HepG2 (cell line): ENCODE measurements at regions not wholly inside any gene's neighbourhood (a gene's known extent, or its start where the extent isn't known, plus 50 kb on each side); places are given as distances from the start of the nearest gene placed in this dataset.

Experiments used
- ATAC-seq: fragments of 200-7000 bp; cut with Tn5 transposase; 3 replicates; pipeline ENCODE4 v1.9.1; 2020; ENCODE audit warnings: mild to moderate bottlenecking, moderate library complexity
- BruUV-seq: library from RNA; stranded (reverse); fragments of 400-500 nt; replicated peaks from 2 replicates; lab custom pipeline; 2021; lab: Mats Ljungman, UMichigan
- CTCF ChIA-PET: fragments of 300-600 bp; formaldehyde crosslinking; extraction: SDS; loops from one replicate; lab custom pipeline; 2021; ENCODE audit warnings: low total read pairs, inconsistent platforms, low intra/inter-chr PET ratio; lab: Yijun Ruan, JAX
- POLR2A ChIA-PET: fragments of 350-600 bp; sonication (Branson Sonifier 250); formaldehyde crosslinking; loops from one replicate; lab custom pipeline; 2020; ENCODE audit warnings: antibody characterized with exemption, inconsistent platforms; lab: Yijun Ruan, JAX
- DNase-seq: peaks from one replicate; pipeline ENCODE4 v3.0.0-alpha.2; 2015; ENCODE audit warnings: low spot score
- FAIRE-seq: peaks from 3 replicates; lab custom pipeline; 2011; peaks lifted over from hg19 to GRCh38; lab: Jason Lieb, UNC
- H2AFZ ChIP-seq: one replicate; pipeline ENCODE4 v1.6.1; 2011; ENCODE audit warnings: low read length, inconsistent platforms
- H3K27ac ChIP-seq: fragments of 300-600 bp; 3 replicates; pipeline ENCODE4 v1.8.0; 2011; ENCODE audit warnings: mixed run types, mild to moderate bottlenecking, mixed read lengths, low read length, inconsistent platforms; ENCODE audit not compliant: insufficient read depth; ENCODE audit errors: extremely low read length
- H3K27me3 ChIP-seq, 2 experiments: fragments of 200-600 bp in 1 of 2; 2 replicates in 1 of 2; 3 replicates in 1 of 2; pipeline versions ENCODE4 v1.6.0 to v1.8.0; 2011; ENCODE audit warnings: low read length in 2 of 2, mild to moderate bottlenecking in 2 of 2, moderate library complexity in 2 of 2, inconsistent platforms in 1 of 2; ENCODE audit not compliant: insufficient read depth in 2 of 2, control insufficient read depth in 1 of 2
- H3K36me3 ChIP-seq, 2 experiments: fragments of 200-600 bp in 1 of 2; replicated peaks in 1 of 2; 2 replicates in 1 of 2; 3 replicates in 1 of 2; pipeline versions ENCODE4 v1.5.1 to v1.8.0; 2011; ENCODE audit warnings: low read length in 2 of 2, inconsistent platforms in 1 of 2; ENCODE audit not compliant: insufficient read depth in 2 of 2, control insufficient read depth in 1 of 2
- H3K4me1 ChIP-seq: 2 replicates; pipeline ENCODE4 v1.5.1; 2012; ENCODE audit warnings: low read length, inconsistent platforms; ENCODE audit not compliant: insufficient read depth
- H3K4me2 ChIP-seq: 2 replicates; pipeline ENCODE4 v1.6.0; 2011; ENCODE audit warnings: low read depth, low read length, inconsistent platforms
- H3K4me3 ChIP-seq, 3 experiments: fragments of 200-600 bp in 1 of 3; sonication (generic), shearing (Covaris generic) in 1 of 3; replicated peaks in 1 of 3; 2 replicates each; pipeline ENCODE4 v1.5.1; 2011 to 2016; ENCODE audit warnings: low read length in 3 of 3, inconsistent platforms in 2 of 3, low read depth in 2 of 3, mild to moderate bottlenecking in 2 of 3, control low read depth in 1 of 3, mixed read lengths in 1 of 3; ENCODE audit not compliant: insufficient read depth in 1 of 3
- H3K79me2 ChIP-seq: one replicate; pipeline ENCODE4 v1.6.1; 2011; ENCODE audit warnings: low read length, inconsistent platforms; ENCODE audit not compliant: insufficient read depth
- H3K9ac ChIP-seq: 2 replicates; pipeline ENCODE4 v1.6.0; 2011; ENCODE audit warnings: mild to moderate bottlenecking, low read depth, low read length, inconsistent platforms; ENCODE audit not compliant: insufficient read depth
- H3K9me3 ChIP-seq: 2 replicates; pipeline ENCODE4 v1.5.1; 2012; ENCODE audit warnings: mild to moderate bottlenecking, low read length
- H4K20me1 ChIP-seq: 2 replicates; pipeline ENCODE4 v1.6.0; 2011; ENCODE audit warnings: inconsistent platforms, mild to moderate bottlenecking, low read length, moderate library complexity; ENCODE audit not compliant: insufficient read depth
- ASH2L ChIP-seq: fragments of 300-600, 200-600 bp; sonication (generic); IDR thresholded peaks from 2 replicates; pipeline ENCODE4 v1.7.0; 2017; ENCODE audit warnings: low read depth, mild to moderate bottlenecking, moderate library complexity, mixed read lengths, low read length; ENCODE audit not compliant: insufficient read length
- BHLHE40 ChIP-seq: IDR thresholded peaks from 2 replicates; pipeline ENCODE4 v1.6.1; 2011; ENCODE audit warnings: low read length, improper control_type of control experiment
- BRCA1 ChIP-seq: sonication (generic); formaldehyde crosslinking; IDR thresholded peaks from 2 replicates; pipeline ENCODE4 v1.4.0; 2020; ENCODE audit warnings: missing genetic modification reagents
- GZF1 ChIP-seq: sonication (generic); formaldehyde crosslinking; IDR thresholded peaks from 2 replicates; pipeline ENCODE4 v1.5.1; 2020; ENCODE audit warnings: mild to moderate bottlenecking, missing genetic modification reagents
- KLF6 ChIP-seq: IDR thresholded peaks from 2 replicates; pipeline ENCODE4 v1.8.0; 2016; ENCODE audit warnings: missing biosample characterization, missing genetic modification reagents
- MAFK ChIP-seq, 2 experiments: IDR thresholded peaks in 1 of 2; conservative IDR thresholded peaks in 1 of 2; 2 replicates each; pipeline ENCODE4 v1.6.1; 2011; ENCODE audit warnings: improper control_type of control experiment in 2 of 2, low read length in 2 of 2
- NONO ChIP-seq, 2 experiments: fragments of 450-650 bp in 1 of 2; sonication (generic) in 1 of 2; formaldehyde crosslinking in 1 of 2; IDR thresholded peaks in 1 of 2; conservative IDR thresholded peaks in 1 of 2; 2 replicates each; pipeline versions ENCODE4 v1.6.1 to v1.8.0; 2017 to 2022; ENCODE audit warnings: mild to moderate bottlenecking in 1 of 2, missing genetic modification reagents in 1 of 2, moderate library complexity in 1 of 2
- ZNF101 ChIP-seq: sonication (generic); formaldehyde crosslinking; IDR thresholded peaks from 2 replicates; pipeline ENCODE4 v1.4.0; 2020; ENCODE audit warnings: mild to moderate bottlenecking, low read depth, missing genetic modification reagents, borderline replicate concordance
- ZNF724P ChIP-seq: sonication (generic); formaldehyde crosslinking; IDR thresholded peaks from 2 replicates; pipeline ENCODE4 v1.8.0; 2022; ENCODE audit warnings: missing genetic modification reagents, borderline replicate concordance
- ZNF850 ChIP-seq: sonication (generic); formaldehyde crosslinking; conservative IDR thresholded peaks from 2 replicates; pipeline ENCODE4 v1.9.0; 2021; ENCODE audit warnings: mild to moderate bottlenecking, missing genetic modification reagents
- WGBS: methylation state at CpG from one replicate; pipeline ENCODE4 v1.1.6; 2017; ENCODE audit warnings: low lambda C conversion rate; 5-methylcytosine and 5-hydroxymethylcytosine counted together
- in situ Hi-C: cut with HindIII; loops from 2 replicates; pipeline ENCODE4 v1.10.0; 2017; ENCODE audit warnings: low pct_unique_long_range_greater_than_20kb; ENCODE audit not compliant: extremely low pct_ligation_motif_present
- intact Hi-C: fragments of 100-400 bp; cut with micrococcal nuclease; formaldehyde crosslinking; loops from one replicate; pipeline ENCODE4 v1.10.0; 2022; ENCODE audit not compliant: unreplicated experiment
- TF ChIP-seq, protein P1 (sequence below): sonication (generic); formaldehyde crosslinking; IDR thresholded peaks from 2 replicates; pipeline ENCODE4 v1.8.1; 2022; ENCODE audit warnings: mild to moderate bottlenecking, missing genetic modification reagents
- TF ChIP-seq, protein P2 (sequence below): sonication (generic); formaldehyde crosslinking; IDR thresholded peaks from 2 replicates; pipeline ENCODE4 v1.9.0; 2021; ENCODE audit warnings: missing genetic modification reagents, borderline replicate concordance

- intact Hi-C loops: no loop called here
- CTCF ChIA-PET: no interaction called here
- 9% methylated on average over 13 of the region's 13 CpGs for WGBS
These were observed 68.9 kb upstream of the TBXT start for GRCh38 chr6:166236596-166236995.

More at GRCh38 chr6:166236596-166236995, 68.9 kb upstream of the TBXT start:
- no peaks in the 10 kb centered on the region for H4K20me1 ChIP-seq
- no peak overlapping the region for H2AFZ ChIP-seq
- peaks cover 2 to 59% of the 10 kb centered on the region in 2 experiments; a peak in 4 of 5 replicates for H3K27me3 ChIP-seq
- H3K36me3 ChIP-seq: no peaks in the 10 kb centered on the region
- ATAC-seq (no peak), FAIRE-seq (no peak), DNase-seq (no peak)
- POLR2A ChIA-PET: no interaction called here
- no peaks in the 10 kb centered on the region for H3K9me3 ChIP-seq
- in situ Hi-C loops: no loop called here
- no peak overlapping the region for H3K4me3 ChIP-seq
- TF ChIP-seq, protein P1, sequence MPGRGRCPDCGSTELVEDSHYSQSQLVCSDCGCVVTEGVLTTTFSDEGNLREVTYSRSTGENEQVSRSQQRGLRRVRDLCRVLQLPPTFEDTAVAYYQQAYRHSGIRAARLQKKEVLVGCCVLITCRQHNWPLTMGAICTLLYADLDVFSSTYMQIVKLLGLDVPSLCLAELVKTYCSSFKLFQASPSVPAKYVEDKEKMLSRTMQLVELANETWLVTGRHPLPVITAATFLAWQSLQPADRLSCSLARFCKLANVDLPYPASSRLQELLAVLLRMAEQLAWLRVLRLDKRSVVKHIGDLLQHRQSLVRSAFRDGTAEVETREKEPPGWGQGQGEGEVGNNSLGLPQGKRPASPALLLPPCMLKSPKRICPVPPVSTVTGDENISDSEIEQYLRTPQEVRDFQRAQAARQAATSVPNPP (CRISPR knock-in tag): no peak
- TF ChIP-seq NONO (IDR thresholded peaks at IDR 0.05): no peak
- TF ChIP-seq NONO (CRISPR knock-in tag; conservative IDR thresholded peaks at IDR 0.05): no peak
- TF ChIP-seq ASH2L: no peak
- no peak for TF ChIP-seq ZNF850 (CRISPR knock-in tag)
- no peak for TF ChIP-seq BHLHE40
- TF ChIP-seq ZNF101 (CRISPR knock-in tag): no peak
- TF ChIP-seq, protein P2, sequence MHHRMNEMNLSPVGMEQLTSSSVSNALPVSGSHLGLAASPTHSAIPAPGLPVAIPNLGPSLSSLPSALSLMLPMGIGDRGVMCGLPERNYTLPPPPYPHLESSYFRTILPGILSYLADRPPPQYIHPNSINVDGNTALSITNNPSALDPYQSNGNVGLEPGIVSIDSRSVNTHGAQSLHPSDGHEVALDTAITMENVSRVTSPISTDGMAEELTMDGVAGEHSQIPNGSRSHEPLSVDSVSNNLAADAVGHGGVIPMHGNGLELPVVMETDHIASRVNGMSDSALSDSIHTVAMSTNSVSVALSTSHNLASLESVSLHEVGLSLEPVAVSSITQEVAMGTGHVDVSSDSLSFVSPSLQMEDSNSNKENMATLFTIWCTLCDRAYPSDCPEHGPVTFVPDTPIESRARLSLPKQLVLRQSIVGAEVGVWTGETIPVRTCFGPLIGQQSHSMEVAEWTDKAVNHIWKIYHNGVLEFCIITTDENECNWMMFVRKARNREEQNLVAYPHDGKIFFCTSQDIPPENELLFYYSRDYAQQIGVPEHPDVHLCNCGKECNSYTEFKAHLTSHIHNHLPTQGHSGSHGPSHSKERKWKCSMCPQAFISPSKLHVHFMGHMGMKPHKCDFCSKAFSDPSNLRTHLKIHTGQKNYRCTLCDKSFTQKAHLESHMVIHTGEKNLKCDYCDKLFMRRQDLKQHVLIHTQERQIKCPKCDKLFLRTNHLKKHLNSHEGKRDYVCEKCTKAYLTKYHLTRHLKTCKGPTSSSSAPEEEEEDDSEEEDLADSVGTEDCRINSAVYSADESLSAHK (CRISPR knock-in tag): no peak
- TF ChIP-seq BRCA1: no peak
- TF ChIP-seq KLF6 (CRISPR knock-in tag): no peak
- no peak for TF ChIP-seq ZNF724P (CRISPR knock-in tag)
- no peak for TF ChIP-seq GZF1 (CRISPR knock-in tag)
- no peak for TF ChIP-seq MAFK (conservative IDR thresholded peaks at IDR 0.05 in 1 of 2, IDR thresholded peaks at IDR 0.05 in 1 of 2; ENCODE audit: low read length in 2 of 2)
- no peaks in the 10 kb centered on the region for H3K79me2 ChIP-seq
- H3K27ac ChIP-seq: no peak overlapping the region
- H3K4me1 ChIP-seq: no peaks in the 10 kb centered on the region
- no TSS peak for BruUV-seq
- H3K4me2 ChIP-seq: no peak overlapping the region
- no peak overlapping the region for H3K9ac ChIP-seq
